Inflammatory macrophage (primary cell): ENCODE measurements at regions not wholly inside any gene's neighbourhood (a gene's known extent, or its start where the extent isn't known, plus 50 kb on each side); places are given as distances from the start of the nearest gene placed in this dataset.

Experiments used
- DNase-seq, 2 donors: peaks; one replicate each; pipeline ENCODE4 v3.0.0-alpha.2; 2020 to 2022

DNA sequence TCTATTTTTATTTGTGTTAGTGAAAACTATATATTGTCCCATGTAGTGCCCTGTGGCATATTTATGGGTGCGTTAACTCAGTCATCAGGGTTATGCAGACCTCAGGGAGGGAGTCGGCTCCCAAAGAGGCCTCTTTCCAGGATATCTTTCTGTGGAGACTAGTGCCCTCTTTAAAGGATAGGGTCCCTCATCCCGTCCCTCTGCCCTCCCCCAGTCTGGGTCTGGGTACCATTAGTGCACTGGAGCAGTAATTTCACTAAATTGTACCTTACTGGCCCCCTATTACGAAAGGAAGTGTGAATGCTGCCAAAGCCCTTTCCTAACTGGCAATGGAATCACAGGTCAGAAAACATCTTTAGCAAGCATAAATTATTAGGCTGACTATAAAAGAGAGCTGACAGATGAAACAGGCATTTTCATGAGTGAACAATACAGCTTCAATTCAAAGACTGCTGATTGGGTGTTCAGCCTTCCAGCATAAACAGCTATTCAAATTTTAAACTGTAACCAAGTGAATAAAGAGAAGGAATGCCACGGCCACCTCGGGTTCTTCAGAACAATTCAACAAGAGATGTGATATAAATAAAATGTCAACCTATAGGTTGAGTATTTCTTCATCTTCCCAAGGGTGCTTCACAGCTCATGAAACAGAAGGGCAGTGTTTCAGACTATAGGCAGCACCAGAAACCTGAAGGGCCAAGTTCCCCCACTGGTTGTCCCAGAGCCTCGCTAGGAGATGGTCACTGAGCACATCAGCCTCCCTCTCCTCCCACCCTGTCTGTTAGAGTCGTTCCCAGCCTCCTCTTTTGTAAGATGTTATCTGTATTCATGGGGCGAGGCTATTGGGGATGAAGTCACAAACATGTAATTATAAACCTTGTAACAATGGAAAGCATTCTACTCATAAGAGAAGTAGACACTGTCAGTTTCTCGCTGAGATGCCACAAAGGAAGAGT, 318.7 kb downstream of the TMEM161B start:
- DNase-seq: no peak

DNA sequence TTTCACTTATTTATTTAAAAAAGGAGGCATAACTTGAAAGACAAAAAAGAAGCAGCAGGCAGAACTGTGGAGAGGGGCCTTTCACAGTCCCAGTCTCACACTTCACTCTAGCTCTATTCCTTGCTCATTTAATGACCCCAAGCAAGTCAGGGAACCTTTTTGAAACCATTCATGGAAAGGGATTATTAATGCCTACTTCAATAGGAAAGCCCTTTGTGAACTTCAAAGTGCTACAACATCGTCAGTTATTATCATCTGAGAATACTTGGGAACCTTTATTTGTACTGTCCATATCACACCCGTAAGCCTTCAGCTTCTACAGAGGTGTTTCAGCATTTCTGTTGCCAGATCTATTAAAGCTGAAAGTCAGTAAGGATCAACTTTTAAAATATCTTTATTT, 320.2 kb downstream of the TMEM161B start:
- no peak for DNase-seq

DNA sequence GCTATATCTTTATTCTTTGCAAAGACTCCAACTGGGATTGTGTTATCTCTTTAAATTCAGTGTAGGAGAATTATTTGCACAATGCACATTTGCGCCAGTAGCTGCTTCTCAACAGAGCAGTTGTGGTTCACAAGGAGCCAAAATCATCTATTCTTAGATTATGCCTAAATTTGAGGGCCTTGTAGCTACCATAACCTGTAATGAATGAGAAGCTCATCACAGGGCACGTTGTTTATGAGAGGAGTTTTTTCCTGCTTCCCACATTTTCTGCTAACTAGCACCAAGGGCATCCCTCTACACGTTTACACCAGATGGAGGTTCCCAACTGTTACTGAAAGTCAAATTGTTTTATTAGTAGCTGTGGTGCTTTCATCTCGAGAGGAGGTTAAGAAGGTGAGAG, 322.4 kb downstream of the TMEM161B start:
- DNase-seq: no peak

DNA sequence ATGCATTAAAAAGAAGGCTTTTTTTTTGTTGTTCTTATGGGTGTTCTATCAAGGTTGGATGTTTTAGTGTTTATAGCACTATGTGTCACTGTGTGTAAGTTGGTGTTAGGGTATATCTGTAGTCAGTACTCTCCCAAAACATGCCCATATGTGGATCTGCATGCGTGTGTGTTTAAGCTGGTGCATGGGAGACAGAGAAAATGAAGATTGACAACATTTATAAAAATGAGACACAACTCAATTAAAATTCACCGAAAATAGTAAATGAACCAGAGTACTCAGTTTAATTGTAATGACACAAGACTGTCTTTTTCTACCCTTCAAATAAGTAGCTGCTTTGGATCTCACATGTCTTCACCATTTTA, 323.4 kb downstream of the TMEM161B start:
- no peak for DNase-seq

DNA sequence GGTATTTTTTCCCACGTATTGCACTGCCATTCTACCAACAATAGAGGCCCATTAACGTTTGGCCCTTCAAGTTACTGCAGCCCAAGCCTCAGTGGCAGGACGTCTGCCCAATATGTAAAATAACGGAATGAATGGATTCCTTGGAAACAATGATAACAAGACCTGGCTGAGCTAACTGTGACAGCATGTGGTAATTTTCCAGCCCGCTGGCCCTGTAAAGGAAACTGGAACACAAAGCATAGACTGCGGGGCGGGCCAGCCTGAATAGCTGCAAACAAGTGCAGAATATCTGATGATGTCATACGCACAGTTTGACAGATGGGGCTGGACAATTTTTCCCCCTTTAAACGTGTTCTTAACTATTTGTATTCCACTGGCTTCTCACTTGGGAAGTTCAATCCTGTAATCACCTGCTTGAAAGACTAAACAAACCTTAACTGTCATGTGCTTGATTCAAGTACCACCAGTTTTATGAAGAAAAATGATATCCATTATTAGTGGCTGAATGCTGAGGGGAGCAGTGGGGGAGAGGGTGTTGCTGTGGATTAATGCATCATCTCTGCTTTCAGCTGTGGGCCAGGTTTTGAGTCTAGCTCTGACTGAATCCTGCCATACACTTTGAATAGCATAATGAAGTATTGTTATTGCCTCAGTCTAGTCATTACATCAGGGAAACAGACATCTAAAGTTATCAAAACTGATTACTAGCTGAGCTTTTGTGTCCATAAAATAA, 323.9 kb downstream of the TMEM161B start:
- no peak for DNase-seq

DNA sequence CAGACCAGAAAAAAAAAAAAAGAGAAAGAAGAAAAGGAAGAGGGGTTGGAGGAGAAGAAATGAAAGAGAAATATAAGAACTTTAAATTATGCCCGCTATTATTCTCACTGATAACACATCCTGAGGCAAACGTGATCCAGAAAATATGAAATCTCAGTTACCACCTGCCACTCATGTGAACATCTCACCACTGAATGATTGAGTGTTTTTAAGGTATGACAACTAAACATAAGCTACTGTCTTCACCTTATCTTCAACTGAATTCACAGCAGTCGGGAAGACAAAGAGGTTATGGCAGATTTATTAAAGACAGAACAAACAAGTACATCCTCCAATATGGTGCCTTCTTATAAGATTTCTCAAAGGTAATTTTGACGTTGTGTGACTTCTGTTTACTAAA, 327.9 kb downstream of the TMEM161B start:
- DNase-seq: no peak

DNA sequence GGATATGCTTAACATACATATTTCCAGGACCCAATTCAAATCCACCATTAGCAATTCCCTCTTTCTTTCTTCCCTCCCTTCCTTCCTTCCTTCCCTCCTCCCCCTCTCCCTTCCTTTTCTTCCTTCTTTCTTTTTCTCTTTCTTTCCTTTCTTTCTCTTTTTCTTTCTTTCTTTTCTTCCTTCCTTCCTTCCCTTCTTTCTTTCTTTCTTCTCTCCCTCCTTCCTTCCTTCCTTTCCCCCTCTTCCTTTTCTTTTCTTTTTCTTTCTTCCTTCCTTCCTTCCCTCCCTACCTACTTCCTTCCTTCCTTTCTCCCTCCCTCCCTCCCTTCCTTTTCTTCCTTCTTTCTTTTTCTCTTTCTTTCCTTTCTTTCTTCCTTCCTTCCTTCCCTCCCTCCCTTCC, 332.0 kb downstream of the TMEM161B start:
- no peak for DNase-seq

DNA sequence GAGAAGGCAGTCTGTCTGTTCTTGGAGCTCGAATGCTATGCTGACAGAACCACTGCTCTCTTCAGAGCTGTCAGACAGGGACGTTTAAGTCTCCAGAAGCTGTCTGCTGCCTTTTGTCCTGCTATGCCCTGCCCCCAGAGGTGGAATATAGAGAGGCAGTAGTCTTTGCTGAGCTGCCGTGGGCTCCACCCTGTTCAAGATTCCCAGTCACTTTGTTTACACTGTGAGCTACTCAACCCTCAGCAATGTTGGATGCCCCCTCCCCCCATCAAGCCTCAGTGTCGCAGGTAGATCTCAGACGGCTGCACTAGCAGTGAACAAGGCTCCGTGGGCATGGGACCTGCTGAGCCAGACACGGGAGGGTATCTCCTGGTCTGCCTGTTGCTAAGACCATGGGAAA, 344.2 kb downstream of the TMEM161B start:
- DNase-seq: no peak

DNA sequence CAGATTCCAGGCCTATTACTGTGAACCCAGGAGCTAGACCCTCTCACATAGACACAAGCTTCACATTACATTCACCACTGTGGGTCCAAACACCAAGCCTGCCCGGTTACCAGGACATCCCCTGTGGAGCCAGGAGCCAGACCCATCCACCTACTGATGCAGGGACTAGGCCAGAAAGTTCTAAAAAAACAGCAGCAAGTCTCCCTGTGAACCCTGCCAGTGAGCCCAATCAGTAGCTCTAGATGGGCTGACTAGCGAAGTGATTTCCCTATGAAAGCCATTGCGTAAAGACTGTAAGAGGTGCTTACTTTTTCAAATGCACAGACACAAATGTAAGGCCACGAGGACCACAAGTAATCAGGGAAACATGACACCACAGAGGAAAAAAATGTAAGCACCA, 352.3 kb downstream of the TMEM161B start:
- no peak for DNase-seq

DNA sequence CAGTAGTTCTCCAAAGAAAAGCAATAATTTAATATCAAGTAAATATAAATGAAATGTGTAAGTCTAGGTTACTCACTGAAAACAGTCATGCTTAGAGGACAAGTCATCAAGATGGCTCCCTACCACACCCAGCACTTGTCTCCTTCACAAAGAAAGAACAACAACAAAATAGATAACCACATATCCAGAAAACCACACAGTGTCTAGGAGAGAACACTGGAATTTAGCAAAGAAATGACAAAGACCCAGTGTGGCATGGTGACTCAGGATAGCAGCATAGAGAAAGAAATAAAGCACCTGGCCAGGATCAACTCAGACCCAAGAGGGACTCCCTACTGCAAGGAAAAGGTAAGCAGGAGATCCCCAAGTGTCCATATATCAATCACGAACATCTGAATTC, 356.2 kb downstream of the TMEM161B start:
- no peak for DNase-seq

DNA sequence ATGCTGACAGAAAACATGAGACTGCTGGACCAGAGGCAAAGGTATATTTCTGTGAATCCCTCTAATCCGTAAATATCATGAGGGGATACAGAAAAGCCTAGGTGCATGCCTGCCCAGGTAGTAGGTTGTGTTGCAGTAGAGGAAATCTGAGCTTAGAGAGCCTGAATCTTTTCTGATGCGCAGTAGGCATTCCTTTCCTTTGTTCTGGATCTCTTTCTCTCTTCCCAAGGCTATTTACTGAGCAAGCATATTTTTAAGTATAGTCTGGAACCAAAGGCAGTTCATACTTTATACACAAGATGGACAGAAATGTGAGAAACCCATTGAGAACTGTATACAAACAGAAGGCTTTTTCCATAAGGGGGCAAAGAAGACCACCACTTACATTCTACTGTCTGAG, 359.3 kb downstream of the TMEM161B start:
- DNase-seq: no peak

DNA sequence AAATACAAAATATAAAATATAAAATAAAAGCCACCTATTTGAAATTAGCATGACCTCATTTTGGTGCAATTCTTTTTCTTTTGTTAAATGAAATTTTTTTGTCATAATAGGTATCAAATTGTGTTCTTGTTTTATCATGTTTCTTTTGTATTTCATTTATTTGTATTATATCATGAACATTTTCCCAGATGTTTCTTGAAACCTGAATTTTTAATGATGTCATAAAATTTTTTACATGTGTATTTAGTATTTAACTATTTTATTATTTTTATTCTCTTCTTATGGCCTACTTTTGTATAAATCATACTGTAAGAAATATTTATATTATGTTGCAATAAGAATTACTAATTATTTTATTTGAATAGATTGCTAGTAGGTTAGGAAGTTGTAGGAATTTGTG, 361.7 kb downstream of the TMEM161B start:
- DNase-seq: no peak

DNA sequence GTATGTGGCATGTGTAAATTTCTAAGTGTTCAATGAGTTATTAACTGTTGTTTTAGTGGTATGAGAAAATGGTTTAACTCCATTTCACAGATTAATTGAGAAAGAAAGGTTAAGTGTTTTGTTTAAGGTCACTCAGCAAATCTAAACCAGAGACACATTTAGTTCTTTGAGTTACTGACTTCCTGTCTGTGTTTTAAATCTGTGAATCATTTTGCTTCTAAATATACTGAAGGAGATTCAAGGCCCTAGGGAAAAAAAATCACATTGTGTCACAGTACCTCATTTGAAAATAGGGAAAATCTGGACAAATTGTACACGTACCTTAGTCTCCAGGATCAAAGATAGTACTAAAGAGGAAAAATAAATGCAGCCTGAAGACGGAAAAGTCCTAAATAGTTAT, 368.2 kb downstream of the TMEM161B start:
- DNase-seq: no peak

DNA sequence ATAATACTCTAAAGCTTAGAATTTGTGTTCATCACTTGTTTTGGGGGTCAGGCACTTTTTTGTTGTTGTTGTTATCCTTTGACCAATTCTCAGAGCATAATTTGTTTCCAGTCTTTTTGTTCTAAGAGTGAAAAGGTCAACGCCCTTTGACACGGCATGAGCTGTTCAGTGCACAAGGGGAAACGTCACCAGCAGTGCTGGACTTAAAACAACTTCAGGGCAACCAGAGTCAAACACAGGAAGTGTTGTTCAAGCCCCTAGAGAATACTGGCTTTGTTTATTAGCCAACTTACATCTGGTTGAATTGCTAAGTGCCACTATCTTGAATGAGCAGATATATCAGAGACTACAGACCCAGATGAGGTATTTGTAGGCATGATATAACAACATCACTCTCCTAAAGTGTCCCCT, 368.9 kb downstream of the TMEM161B start:
- DNase-seq: no peak

DNA sequence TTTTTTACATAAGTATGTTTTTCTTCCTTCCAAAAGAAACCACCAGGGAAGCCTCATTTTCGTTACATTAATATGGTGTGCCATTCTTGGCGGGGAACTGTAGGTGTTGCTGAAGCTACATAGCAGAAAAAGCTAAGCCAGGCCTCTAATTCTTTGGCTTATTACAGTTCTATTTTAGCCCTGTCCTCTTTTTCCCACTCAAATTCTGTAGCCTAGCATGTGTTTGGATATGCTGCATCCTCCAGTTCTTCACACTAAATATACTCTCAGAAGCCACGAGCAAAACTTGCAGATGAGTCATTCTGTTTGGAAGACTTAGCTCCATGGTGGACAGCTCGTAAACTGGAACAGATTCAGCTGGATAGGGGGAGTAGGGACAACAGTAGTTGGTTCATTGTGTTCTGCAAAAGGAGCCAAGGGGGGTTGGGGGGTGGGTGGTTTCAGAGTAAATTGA, 369.4 kb downstream of the TMEM161B start:
- no peak for DNase-seq

DNA sequence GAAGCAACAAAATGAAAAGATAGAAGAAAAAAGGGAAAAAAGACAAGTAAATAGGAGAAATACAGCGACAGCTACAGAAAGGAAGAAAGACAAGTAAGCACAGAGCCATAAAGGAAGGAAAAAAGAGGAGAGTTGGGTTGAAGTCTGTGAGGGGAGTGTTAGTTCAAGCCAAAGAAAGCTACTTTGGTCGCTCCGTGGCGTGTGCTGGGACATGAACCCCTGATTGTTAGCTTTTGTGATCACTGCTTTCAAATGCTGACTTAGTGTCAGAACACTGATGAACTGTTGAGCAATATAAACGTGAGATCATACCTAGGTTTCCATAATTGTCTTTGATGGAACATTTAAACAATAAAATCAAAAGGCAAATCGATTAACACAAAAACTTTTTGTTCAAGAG, 370.1 kb downstream of the TMEM161B start:
- DNase-seq: no peak

DNA sequence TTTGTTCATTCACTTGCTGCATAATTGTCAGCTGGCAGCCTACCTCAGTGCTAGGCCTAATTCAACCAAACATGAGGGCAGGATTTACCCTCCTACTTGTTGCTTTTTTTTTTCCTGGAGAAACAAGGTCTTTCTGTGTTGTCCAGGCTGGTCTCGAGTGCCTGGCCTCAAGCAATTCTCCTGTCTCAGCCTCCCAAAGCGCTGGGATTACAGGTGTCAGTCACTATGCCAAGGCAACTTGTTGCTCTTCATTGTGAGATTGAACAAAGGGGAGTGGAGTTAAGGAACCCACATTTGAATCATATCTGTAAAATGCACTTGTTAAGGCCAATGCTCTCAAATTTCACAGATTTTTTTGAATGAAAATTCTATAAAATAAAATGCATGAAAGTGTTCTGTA, 380.5 kb downstream of the TMEM161B start:
- no peak for DNase-seq

DNA sequence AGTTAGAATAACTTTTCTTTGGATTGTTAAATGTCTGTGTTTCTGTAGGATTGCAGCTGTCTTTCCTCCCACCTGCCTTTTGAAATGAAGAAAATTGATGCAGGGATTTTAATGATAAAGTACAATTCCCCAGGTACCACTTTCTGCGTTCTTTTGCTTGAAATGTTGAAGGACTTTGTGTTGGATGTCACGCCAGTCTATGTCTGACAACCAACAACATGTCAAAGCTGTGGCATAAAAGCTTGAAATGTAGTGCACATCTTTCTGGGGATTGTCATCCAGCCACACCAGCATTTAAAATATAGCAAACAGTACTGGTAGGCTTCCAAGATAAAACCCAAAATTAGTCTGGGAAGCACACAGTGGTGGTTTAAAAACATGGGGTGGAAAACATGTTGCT, 381.4 kb downstream of the TMEM161B start:
- DNase-seq: no peak

DNA sequence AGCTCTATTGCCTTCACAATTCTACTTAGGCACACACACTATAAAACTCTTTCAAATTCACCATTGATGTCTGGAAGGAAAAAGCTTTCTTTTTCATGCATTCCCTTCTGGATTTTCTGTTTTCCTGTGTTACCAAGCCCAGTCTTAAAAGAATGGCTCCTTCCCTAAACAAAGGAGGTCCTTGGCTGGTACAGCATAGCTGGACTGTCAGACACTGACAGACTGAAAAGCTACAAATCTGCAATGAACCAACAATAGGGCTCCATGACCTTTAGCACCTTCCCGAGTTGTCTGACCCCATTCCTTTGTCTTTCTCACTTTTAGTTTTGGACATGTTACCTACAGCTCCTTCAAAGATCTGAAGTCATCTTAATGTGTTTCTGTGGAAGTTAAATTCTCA, 382.5 kb downstream of the TMEM161B start:
- DNase-seq: no peak

DNA sequence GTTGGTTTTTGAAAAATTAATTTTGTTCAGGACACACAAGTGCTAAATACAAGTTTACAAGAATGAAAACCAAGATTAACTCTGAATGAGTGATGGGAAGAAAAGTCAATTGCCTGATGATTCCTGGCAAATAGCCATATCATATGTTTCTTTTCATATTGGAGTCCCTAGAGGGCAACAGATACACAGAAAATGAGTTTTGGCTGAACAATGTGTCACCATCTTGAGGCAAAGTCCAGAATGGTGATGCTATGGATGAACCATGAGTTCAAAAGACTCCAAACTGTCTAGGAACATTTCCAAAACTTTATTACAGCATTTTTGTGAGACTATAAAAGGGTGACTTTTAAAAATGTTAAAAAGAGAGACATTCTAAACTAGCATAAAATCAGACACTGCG, 382.9 kb downstream of the TMEM161B start:
- no peak for DNase-seq

DNA sequence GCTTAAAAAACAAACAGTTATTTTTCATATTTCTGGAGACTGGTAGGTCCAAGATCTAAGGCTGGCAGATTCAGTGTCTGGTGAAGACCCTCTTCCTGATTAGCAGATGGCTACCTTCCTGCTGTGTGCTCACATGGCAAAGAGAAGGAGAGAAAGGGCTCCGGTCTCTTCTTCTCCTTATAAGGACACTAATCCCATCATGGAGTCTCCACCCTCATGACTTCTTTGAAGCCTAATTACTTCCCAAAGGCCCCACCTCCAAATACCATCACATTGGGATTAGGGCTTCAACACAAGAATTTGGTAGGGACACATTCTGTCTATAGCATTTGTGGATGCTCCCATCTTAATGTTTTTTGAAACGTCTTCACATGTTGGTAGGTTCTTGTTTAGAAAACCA, 391.1 kb downstream of the TMEM161B start:
- no peak for DNase-seq

DNA sequence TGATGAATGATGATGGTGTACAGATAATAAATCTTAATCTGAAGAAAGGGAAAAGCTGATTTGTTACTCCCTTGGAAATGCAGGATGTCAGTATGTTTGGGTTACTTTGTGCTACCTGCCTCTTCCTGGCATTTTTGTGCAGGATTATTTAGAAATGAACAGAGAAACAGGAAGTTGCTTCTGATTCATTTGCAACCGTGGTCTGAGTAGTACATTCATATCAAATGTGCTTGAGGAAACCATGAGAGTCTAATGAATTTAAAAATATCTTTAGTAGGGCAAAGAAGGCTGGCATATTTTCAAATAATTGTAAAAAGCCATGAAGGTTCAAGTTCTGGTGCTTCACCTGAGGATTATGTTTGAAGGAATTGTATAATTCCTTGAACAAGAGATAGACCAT, 391.6 kb downstream of the TMEM161B start:
- no peak for DNase-seq

DNA sequence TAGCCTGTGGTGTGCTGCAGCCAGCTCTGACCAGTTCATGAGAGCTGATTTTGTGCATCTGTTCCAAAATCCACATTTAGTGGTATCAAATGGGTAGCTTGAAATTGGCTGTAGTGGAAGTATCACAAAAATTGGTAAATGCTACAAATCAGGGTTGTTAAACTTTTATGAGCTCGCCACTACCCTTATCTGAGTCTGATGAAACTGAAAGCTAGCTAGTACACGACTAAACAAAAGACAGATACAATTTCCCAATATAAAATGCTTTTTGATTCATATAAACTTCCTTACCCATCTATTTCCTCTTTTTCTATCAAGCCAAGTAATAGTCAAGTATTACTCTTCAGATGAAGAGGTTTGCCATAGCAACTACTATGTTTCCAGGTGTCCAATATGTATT, 392.0 kb downstream of the TMEM161B start:
- no peak for DNase-seq

DNA sequence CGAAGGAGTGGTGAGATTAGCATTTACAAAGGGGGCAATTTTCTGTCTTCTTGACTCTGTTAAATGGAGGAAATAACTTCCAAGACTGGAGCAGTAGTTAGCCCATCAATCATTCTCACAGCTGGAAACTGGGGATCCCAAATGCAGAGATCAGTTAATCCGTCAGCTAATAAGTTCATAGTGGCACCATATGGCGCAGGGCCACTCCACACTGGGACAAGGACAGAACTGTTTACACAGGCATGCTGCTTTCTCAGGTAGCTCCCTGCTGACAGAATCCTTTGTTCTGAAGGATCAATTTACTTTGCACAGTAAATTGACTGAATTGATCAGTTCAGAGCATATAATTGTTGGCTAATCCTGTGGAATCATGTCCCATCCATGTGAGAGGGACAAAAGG, 395.7 kb downstream of the TMEM161B start:
- DNase-seq: no peak
